ENCODE measurements at regions not wholly inside any gene's neighbourhood (a gene's known extent, or its start where the extent isn't known, plus 50 kb on each side); places are given as distances from the start of the nearest gene placed in this dataset.

DNA sequence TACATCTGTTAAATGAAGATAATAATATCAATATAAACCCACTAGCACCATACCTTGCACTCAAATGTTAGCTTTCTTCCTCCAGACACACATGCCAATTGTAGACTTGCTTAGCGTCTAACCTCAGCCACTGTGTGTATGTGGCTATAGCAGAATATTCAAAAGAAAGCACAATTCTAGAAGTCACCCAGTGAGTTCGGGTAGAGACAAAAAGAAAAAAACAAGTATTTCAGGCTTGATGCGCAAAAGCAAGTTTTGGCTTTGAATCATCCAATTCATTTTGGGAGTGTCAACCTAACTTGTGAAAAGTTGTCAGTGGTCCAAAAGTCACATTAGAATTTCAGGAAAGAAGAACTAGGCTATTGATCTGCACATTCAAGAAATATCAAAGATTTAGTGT lies 167.4 kb downstream of the PRELID2 start:
- TF ChIP-seq, protein P1, sequence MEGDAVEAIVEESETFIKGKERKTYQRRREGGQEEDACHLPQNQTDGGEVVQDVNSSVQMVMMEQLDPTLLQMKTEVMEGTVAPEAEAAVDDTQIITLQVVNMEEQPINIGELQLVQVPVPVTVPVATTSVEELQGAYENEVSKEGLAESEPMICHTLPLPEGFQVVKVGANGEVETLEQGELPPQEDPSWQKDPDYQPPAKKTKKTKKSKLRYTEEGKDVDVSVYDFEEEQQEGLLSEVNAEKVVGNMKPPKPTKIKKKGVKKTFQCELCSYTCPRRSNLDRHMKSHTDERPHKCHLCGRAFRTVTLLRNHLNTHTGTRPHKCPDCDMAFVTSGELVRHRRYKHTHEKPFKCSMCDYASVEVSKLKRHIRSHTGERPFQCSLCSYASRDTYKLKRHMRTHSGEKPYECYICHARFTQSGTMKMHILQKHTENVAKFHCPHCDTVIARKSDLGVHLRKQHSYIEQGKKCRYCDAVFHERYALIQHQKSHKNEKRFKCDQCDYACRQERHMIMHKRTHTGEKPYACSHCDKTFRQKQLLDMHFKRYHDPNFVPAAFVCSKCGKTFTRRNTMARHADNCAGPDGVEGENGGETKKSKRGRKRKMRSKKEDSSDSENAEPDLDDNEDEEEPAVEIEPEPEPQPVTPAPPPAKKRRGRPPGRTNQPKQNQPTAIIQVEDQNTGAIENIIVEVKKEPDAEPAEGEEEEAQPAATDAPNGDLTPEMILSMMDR (conservative IDR thresholded peaks at IDR 0.05), result no peak
- no peak for TF ChIP-seq EZH2 (IDR thresholded peaks at IDR 0.05; ENCODE audit: low read depth)
